ENCODE measurements at regions not wholly inside any gene's neighbourhood (a gene's known extent, or its start where the extent isn't known, plus 50 kb on each side); places are given as distances from the start of the nearest gene placed in this dataset.

DNA sequence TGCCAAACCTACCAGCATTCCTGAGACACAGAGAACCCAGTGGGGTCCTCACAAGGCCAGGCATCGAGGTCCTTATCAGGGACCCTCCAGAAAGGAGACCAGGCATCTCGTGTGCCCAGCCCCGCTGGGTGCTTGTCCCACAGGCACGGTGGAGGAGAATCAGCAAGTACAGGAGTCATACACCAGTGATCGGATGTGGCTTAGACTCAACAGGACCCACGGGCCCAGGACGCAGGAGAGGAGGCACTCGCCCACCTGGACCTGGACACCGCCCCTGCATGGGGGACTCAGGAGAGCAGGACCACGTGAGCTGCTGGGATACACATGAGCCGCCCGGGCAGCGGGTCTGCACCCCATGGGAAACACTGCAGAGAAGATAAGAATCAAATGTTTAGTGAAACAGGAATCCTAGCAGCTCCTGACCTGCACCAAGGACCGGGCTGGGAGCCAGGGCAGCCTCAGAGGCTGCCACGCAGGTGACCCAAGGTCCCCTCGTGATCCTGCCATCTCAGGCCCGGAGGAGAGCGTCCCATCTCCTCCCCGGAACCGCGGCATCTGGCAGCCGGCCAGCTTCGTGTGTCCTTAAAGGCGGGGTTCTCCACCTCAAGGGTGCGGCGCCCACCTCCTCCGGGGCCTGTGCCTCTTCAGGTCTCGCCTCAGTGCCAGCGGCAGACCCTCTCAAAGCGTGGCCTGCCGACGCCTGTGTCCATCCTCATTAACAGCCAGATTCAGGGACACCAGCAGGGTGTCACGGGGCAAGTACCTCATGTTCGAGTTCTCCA lies 59.2 kb downstream of the FOXL3 start:
- no peak for TF ChIP-seq POLR2A (IDR thresholded peaks at IDR 0.05; ENCODE audit: low read length)
- TF ChIP-seq GATA1 (IDR thresholded peaks at IDR 0.05; ENCODE audit: low read depth, low read length) = no peak
